Fibroblast of lung (primary cell): ENCODE measurements at regions not wholly inside any gene's neighbourhood (a gene's known extent, or its start where the extent isn't known, plus 50 kb on each side); places are given as distances from the start of the nearest gene placed in this dataset.

Experiments used
- CTCF ChIP-seq, 2 donors: IDR thresholded peaks in 1 of 2; conservative IDR thresholded peaks in 1 of 2; 1 replicate in 1 of 2; 2 replicates in 1 of 2; pipeline ENCODE4 v1.5.1; 2011 to 2012; ENCODE audit warnings: low read length in 2 of 2, control low read depth in 1 of 2, inconsistent platforms in 1 of 2, low read depth in 1 of 2, mild to moderate bottlenecking in 1 of 2
- EZH2 ChIP-seq: IDR thresholded peaks from 2 replicates; pipeline ENCODE4 v1.5.1; 2012; ENCODE audit warnings: low read length, control low read depth, mild to moderate bottlenecking; ENCODE audit errors: missing control alignments

- no peak for TF ChIP-seq CTCF (conservative IDR thresholded peaks at IDR 0.05 in 1 of 2, IDR thresholded peaks at IDR 0.05 in 1 of 2; ENCODE audit: low read depth in 1 of 2, low read length in 2 of 2)
- TF ChIP-seq EZH2, result no peak
Measured at GRCh38 chr1:97004743-97005142, 283.2 kb downstream of the PTBP2 start.
